ENCODE measurements at regions not wholly inside any gene's neighbourhood (a gene's known extent, or its start where the extent isn't known, plus 50 kb on each side); places are given as distances from the start of the nearest gene placed in this dataset.

DNA sequence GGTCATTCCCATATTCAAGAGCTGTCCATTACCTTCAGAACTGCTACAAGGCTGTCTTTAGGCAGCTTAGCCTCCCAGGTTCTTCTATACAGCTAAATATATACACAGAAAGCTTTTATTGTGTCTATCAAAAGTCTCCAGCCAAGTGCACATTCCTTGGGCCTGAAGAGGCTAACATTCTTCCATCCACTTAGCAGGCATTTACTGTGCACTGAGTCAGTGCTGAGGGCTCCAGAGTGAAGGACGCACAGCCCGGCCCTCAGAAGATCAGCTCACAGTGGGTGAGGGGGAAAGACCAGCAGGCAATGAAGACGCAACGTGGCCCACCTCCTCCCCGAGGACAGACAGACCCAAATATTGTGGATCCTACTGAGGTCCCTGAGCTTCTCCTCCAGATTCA is 569.9 kb downstream of the CDH26 start:
- no peak for DNase-seq

DNA sequence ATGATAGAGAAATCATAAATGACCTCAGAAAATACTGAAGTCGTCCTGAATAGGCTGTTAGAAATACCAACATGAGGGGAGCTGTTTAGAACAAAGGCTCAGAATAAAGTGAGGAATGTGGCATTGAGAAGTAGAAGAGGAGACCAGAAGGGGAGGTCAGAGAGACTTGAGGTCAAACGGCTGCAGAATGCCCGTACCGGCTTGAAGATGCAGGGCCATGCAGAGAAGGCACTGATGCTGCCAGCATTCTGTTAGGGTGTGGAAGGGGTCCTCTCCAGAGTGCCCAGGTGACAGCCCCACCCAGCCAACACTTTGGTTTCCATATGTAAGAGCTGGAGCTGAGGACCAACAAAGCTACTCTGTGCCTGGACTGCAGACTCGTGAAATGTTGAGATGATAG is 570.9 kb downstream of the CDH26 start:
- no peak for DNase-seq

DNA sequence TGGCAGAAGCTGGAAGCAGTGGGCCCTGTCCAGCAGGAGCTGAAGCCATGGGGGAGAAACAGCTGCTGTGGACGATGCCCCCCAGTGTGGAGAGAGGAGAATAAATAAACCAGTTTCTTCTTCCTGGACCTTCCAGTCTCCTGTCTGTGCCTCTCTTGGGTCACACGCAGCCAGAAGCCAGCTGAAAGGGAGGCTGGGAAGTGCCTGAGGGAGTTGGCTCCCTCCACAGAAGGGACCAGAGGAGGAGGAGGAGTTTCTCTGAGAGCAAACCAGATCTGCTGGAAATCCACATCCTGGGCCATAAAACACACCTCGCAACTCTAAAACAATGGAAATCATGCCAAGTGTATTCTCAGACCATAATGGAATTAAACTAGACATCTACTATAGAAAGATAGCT is 577.0 kb downstream of the CDH26 start:
- no peak for DNase-seq

DNA sequence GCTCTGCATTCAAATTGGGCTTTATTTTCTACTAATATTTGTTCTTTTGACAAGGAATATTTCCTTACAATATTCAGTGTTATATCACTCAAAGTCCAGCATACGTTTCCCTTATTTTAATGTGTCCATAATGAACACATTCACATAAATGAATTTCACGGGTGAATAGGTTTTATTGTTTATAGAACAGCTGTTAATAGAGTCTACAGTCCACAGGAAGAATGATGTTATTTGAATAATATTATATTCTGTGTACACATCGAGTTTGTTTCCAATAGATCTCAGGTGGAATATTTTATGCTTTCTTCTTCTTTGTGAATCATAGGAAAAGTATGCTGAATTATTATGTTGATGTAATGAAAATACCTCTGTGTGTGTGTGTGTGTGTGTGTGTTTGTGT is 582.4 kb downstream of the CDH26 start:
- no peak for DNase-seq

DNA sequence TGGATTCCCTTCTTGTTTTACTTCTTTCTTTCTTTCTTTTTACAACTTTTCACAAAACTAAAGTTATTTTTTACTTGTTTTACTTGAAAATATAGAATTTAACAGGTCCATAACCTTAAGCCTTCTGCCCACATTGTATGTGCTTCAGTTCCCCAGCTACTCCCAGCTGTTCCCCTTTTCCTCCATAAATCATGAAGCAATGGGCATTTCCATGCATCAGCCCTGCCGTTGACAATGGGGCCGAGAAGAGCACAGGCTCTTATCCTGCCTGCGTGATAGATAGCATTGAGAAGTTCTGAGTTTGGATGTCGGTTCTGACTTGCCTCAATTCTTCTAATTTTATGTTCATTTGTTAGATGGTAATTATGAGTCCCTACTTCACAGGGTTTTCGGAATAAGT is 583.8 kb downstream of the CDH26 start:
- DNase-seq: no peak

DNA sequence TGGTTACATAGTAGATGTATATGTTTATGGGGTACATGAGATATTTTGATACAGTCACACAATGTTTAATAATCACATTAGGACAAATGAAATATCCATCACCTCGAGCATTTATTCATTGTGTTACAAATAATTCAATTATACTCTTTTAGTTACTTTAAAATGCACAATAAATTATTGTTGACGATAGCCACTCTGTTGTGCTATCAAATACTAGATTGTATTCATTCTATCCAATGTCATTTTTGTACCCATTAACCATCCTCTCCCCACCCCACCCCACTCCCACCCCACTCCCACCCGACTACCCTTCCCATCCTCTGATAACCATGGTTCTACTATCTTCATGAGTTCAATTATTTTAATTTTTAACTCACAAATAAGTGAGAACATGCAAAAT is 585.4 kb downstream of the CDH26 start:
- DNase-seq: no peak

DNA sequence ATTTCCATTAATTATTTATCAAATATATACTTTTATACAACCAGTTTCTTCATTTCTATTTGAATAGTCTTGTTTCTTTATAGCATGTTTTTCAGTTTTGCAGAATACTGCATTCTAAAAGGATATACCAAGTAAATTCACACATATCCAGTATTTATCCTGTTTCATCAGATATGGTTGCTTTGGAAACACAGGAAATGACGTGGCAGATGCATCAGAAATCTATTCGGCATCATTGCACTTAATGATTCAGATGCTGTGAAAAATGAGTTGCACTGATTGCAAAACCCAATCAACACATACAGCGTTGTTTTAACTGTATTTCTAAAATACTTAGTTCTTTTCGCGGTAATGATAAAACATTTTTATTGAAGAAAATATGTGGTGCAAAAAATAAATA is 594.9 kb downstream of the CDH26 start:
- no peak for DNase-seq

DNA sequence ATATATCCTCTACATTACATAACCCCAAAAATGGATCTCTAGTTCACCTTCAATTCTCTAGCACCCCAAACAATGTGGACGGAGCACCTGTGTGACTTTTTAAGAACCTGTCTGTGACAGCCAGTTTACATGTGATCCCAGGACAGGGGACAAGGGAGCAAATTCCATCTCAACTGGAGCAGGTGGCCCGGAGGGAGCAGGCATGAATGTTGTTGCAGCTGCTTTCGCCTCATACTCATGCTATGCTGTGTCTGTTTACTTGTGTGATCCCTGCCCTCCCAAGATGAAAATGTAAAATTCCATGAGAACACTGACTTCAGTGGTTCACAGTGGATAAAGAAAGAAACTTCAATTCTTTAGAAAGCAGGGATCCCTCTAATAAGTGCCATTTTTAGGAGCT is 600.3 kb downstream of the CDH26 start:
- DNase-seq: no peak

DNA sequence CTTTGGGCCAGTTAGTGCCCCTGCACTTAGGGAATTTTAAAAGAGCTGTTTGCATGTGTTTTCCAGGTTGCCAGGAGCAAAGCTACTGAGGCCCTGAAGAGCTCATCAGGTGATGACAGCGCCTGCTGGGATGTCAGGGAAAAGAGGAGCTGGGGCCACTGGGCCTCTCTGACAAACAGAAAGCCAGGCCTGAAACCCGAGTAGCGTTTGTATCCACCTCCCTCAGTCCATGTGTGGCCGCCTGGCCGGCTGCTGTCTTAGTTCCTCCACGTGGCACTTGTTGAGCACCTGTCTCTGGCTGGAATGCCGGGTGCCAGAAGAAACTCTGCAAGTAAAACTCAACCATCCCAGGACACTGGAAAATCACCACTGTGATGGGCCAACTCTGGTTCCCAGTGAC is 601.2 kb downstream of the CDH26 start:
- no peak for DNase-seq

DNA sequence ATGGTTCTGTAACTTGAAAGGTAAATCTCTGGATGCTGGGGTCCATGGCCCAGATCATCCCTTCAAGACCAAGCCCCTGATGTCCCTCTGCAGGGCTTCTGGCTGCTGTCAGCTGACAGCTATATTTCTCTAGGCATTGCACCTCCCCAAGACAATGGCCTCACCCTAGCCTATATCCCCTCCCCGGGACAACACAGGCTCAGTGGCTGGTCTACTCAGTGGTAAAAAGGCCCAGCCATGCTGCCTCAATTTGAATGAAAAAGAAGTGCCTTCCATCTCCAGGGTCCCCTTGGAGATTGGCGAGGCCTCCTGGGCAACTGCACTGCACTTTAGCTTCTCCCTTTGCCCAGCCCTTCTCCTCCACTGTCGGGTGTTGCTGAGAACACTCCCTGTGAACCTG is 602.8 kb downstream of the CDH26 start:
- DNase-seq: no peak

DNA sequence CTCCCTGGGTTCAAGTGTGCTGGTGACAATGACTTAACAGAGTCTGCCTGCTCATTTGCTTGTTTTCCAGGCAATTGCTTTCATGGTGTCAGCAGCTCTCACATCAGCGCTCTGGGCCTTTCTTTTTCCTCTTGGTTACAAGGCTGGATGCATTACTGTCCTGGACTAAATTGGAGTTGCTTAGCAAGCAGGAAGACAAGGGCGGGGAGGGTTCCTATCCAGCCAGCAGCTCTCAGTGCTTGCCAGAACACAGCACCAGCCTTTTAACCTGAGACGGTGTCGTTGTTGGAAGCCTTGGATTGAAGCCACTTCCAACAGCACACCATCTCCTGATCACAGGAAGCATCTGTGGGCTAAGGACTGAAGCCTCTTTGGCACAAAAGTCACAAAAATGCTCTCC is 606.9 kb downstream of the CDH26 start:
- no peak for DNase-seq

DNA sequence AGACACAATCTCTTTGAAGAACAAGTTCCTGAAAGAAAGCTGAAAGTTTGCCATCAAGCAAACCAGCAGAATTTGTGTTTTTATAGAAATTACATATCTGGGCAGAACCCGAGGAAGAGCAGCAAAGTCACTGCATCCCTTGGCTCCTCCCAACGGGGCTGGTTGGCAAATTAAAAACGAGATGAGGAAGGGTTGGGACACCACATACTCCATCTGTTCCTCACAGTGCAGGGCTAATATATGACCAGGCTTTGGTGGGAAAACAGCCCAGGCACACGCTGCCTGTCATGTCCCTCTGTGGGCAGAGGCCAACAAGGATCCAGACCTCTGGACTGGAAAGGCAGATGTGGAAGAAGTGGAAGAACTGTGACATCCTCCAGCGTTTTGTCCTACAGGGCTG is 607.3 kb downstream of the CDH26 start:
- no peak for DNase-seq

DNA sequence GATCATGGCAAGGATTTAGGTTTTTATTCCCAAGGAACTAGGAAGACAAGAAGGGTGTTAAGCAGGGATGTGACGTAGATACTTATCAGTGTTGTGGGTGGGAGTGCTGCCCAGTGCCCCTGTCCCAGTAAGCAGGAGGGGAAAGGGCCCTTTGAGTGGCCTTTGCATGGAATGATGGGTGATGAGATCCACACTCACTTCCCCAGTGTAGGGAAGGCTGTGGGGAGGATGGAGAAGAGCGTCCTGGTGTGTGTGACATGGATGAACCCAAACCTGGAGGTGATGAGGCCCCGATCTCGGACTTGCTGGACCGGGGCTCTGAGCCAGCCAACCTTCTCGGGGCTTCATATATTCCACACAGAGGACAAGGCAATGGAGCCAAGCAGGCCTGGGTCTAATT is 610.9 kb downstream of the CDH26 start:
- DNase-seq: no peak

DNA sequence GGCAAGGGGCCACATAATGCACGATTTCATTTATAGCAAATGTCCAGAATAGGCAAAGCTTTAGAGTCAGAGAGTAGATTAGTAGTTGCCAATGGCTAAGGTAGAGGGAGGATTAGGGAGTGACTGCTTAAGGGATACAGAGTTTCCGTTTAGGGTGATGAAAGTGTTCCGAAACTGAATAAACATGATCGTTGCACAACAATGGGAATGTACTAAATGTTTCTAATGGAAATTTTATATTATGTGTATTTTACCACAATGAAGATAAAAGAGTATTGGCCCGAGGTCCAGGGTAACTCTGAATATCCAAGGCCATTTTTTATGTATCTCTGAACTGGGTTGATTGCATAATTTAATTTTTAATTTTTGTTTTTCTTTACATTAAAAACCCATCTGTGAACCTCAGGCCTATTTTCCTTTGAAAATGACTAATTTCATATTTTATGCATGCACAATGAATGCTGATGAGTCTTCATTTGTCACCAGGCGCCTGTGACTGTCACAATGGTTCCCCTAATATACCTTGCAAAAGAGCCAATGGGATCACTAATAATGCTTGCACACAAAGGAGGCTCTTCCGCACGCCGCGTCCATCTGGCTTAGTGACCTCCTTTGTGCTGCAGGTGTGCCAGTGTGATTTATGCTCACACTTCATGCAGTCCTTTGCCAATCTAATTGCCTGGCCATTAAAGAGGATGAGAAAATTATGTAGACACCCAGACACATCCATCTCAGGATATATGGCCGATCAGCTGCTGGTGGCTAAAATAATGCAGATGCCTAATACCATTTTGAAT is 612.5 kb downstream of the CDH26 start:
- no peak for DNase-seq

DNA sequence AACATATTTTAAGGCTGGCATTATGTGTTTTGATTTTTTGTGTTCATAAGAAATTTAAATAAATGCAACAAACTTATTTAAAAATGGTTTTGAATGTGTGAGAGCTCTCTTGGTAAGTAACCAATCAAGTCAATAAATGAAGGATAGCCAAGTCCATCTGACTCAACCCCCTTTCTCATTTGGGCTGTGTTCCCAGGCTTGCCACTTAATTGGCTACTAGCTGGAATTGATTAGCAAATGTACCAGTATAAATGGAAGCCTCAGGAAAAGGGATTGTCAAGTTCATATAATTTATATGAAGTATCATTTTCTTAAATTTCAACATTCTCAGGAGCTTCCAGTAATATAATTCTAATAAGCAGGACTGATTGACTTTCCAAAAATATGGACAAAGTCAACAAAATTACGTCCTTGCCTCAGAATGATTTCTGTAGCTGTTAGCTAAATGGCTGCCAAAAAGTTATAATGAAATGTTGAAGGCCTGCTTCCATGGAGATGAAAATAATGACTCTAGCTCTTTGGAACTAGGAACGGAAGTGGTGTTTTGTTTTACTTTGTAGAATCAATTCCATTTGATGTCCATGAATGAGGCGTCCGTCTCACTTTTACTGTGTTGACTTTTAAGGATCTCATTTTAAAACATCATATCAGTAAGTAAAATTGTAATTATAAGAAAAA is 614.9 kb downstream of the CDH26 start:
- no peak for DNase-seq

DNA sequence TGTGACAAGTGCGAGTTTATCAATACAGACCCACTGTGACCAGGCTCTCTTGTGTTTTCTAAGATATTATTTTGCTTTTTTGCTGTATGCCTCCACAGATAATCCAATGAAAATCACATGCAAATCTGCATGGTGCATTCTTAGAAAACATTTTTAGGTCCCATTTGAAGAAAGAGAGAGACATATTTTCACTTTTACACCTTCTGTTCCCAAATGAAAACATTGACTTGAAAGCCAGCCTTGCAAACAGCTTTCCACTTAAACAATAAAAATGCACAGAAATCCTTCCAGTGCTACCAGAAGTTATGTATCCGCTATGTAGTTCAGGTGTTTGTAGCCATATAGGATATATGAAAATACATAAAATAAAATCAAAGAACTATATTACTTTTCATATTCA is 618.0 kb downstream of the CDH26 start:
- no peak for DNase-seq

DNA sequence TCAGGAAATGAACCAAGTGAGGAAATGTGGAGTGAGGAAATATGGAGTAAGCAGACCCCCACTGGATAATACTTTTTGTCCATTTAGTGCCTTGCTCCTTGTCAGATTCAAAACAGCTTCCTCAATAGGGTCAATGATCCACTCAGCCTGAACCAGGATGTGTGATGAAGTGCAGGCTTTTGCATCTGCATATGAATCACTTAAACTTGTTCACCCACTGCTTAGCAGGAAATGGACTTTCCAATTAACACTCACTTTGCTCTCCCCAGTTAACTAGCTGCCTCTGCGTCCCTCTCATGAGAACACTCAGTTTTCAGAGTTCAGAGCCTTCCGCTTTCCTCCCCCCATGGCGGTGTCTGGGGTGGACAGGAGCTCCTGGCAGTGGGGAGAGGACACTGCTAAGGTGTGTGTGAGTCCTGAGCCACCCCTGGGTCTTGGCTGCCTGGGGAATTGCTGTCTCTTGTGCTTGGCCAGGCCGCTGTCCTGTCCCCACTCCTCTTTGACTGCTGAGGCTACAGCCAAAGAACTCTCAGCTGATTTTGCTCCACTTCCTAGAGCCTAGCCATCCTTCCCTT is 621.8 kb downstream of the CDH26 start:
- no peak for DNase-seq

DNA sequence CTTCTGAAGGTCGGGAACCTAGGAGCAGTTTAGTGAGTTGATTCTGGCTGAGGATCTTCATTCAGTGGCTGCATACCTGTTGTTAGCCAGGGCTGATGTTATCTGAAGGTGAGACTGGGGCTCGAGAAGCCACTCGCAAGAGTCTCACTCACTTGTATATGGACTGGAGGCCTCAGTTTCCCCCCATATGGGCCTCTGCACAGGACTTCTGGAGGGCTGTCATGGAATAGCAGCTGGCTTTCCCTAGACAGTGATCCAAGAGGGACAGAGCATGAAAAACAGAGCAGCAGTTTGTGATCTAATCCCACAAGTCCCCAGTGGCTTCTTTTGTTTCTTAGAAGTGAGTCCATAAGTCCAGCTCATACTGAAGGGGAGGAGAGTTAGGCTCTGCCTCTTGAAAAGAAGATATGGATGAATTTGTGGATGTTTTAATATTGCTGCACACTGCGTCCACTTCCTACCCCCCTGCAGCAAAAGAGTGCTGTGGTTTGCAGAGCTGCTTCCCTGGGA is 623.4 kb downstream of the CDH26 start:
- no peak for DNase-seq

DNA sequence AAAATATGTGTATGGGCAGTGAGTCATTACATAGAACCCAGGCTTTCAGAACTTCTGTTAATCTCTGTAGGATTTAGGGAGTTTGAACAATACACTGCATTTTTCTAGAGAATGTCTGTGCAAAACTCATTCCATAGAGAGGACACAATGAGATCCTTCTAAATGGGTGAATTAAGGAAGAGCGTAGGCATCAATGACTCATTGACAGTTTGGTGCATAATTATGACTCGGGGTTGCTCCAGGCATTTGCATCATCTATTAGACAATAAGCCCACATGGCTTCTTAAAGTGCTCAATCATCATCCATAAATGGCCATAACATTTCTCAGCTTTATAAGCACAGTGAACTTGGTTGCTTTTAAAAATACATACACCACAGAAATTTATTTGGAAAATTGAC is 625.5 kb downstream of the CDH26 start:
- no peak for DNase-seq

DNA sequence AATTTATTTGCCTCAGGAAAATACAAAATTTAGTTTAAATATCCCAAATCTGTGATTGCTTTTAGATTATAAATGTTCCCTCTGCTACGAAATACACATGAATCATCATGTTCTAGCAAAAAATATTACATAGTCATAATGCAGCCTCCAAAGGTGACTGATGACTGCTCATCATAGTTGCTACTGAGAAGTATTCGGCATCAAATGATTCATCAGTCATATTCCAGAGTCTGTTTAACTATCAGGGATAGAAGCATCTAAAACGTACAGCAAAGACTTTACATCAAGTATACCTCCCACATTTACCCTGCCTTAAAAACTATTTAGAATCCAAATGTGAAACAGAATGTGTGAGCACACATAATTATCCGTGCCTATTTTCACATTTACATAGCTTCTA is 626.0 kb downstream of the CDH26 start:
- DNase-seq: no peak

DNA sequence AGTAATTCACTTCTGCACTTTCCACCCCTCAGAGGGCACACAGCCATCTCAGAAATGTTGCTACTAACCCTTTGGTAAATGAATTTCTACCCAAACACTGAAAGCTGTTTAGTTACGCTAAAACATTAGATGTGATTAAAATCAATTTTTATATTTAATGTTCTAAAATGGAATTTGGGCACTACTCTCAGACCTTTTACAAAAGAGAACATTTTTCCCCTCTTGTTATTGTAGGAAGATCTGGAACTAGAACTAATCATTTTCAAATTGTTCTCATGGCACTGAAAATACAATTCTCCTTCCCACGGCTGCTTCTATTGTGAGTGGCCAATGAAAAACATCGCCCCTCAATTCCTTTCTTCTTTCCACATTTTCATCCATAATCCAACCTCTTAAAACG is 627.4 kb downstream of the CDH26 start:
- DNase-seq: no peak

DNA sequence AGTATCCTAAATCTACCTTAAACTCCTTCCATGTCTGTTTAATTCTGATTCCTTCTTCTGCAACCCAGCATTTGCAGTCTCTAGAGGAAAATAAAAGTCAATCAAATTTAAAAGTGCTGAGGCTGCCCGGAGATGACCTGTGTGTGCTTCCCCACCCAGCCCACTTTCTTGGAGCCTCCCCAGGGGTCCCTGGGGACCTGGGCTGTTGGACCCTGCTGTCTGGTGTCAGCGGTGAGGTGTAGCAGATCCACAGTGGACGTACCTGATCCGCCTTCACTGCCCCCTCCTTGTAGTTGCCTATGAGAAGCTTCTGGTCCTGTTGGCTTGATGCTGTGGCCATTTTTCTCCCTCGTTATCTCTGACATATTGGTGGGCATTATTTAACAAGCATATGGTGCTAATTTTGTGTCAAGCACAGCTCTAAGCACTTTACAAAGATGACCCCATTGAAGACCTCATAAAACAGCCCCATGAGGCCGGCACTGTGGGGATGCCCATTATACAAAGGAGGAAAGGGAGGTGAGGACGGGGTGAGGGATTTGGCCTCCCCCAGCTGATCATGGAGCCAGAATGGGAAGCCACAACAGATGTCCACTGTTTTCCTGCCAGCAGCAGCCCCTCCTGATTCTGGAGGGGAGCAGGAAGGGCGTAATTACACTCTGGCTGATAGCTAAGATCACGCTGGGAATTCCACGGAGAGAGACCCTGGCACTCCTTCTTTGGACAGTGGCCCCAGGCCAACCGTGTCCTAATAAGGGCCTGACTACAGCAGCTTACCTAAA is 628.2 kb downstream of the CDH26 start:
- no peak for DNase-seq

DNA sequence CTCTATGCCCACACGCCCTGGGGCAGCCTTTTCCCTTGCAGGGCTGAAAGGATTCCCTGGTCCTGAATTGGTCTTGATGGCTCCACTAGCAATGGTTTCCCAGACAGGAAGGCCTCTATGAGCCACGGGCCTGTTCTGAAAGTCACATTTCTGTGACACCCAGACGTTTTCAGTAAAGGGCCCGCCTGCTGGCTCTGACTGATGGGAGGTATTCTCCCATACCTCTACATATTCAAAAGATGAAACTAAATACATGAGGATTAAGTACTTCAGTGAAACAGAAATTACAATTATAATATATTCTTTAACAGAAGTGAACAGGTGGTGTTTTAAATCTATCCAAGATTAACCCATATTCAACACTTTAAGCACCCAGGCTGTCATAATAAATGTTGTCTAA is 629.8 kb downstream of the CDH26 start:
- DNase-seq: no peak
